NCI-H1105 treated with DMSO at 0.1 percent for 48 hours (cell line): ENCODE measurements at regions not wholly inside any gene's neighbourhood (a gene's known extent, or its start where the extent isn't known, plus 50 kb on each side); places are given as distances from the start of the nearest gene placed in this dataset.

Experiments
- DNase-seq: peaks from one replicate; lab custom pipeline; 2025; lab: John Stamatoyannopoulos, UW

GRCh38 chr19:32104153-32104849 is 241.1 kb upstream of the ZNF507 start:
- no peak for DNase-seq

- DNase-seq: no peak
Measured at GRCh38 chr19:32104850-32105235, 240.6 kb upstream of the ZNF507 start.

- DNase-seq: no peak
Measured at GRCh38 chr19:32105527-32106310, 239.7 kb upstream of the ZNF507 start.

- DNase-seq: no peak
Measured at GRCh38 chr19:32122258-32122657, 223.2 kb upstream of the ZNF507 start.

- no peak for DNase-seq
Measured at GRCh38 chr19:32123355-32123940, 222.0 kb upstream of the ZNF507 start.

- DNase-seq: no peak
Measured at GRCh38 chr19:32124585-32124984, 220.8 kb upstream of the ZNF507 start.

GRCh38 chr19:32129141-32129540 is 216.3 kb upstream of the ZNF507 start:
- DNase-seq: no peak

GRCh38 chr19:32130332-32130731 is 215.1 kb upstream of the ZNF507 start:
- DNase-seq: no peak

GRCh38 chr19:32131005-32131404 is 214.4 kb upstream of the ZNF507 start:
- no peak for DNase-seq

GRCh38 chr19:32138416-32138815 is 207.0 kb upstream of the ZNF507 start:
- DNase-seq: no peak

GRCh38 chr19:32141840-32142511 is 203.4 kb upstream of the ZNF507 start:
- DNase-seq: no peak

- DNase-seq: no peak
Measured at GRCh38 chr19:32146664-32147063, 198.7 kb upstream of the ZNF507 start.

- no peak for DNase-seq
Measured at GRCh38 chr19:32150605-32151004, 194.8 kb upstream of the ZNF507 start.

- no peak for DNase-seq
Measured at GRCh38 chr19:32154418-32154817, 191.0 kb upstream of the ZNF507 start.

GRCh38 chr19:32164384-32164992 is 180.9 kb upstream of the ZNF507 start:
- DNase-seq: no peak

GRCh38 chr19:32165141-32165540 is 180.3 kb upstream of the ZNF507 start:
- DNase-seq: no peak

- no peak for DNase-seq
Measured at GRCh38 chr19:32165750-32166149, 179.7 kb upstream of the ZNF507 start.

- DNase-seq: peak; percentile 86
Measured at GRCh38 chr19:32166238-32166637, 179.2 kb upstream of the ZNF507 start.

- DNase-seq: no peak
Measured at GRCh38 chr19:32168111-32168510, 177.3 kb upstream of the ZNF507 start.

GRCh38 chr19:32168606-32169005 is 176.8 kb upstream of the ZNF507 start:
- DNase-seq: no peak

GRCh38 chr19:32171719-32172151 is 173.7 kb upstream of the ZNF507 start:
- DNase-seq: peak; percentile 28

GRCh38 chr19:32172566-32173160 is 172.7 kb upstream of the ZNF507 start:
- DNase-seq: no peak
